Liver (tissue), 7 donors: ENCODE measurements at regions not wholly inside any gene's neighbourhood (a gene's known extent, or its start where the extent isn't known, plus 50 kb on each side); places are given as distances from the start of the nearest gene placed in this dataset.
A peak's percentile ranks its signal among the peaks of the same experiment; 100 is the strongest.

Experiments used
- DNase-seq: peaks from one replicate; pipeline ENCODE4 v3.0.0-alpha.2; 2017; ENCODE audit warnings: low spot score
- H3K27ac ChIP-seq, 2 donors: one replicate each; pipeline ENCODE4 v1.7.0; 2013; ENCODE audit warnings: inconsistent platforms in 2 of 2, low read length in 2 of 2, control low read depth in 1 of 2, low read depth in 1 of 2, mild to moderate bottlenecking in 1 of 2
- H3K27me3 ChIP-seq, 4 donors: one replicate each; pipeline versions ENCODE4 v1.6.1 to v1.7.0; 2013; ENCODE audit warnings: low read length in 3 of 4, inconsistent platforms in 1 of 4, mild to moderate bottlenecking in 1 of 4, moderate library complexity in 1 of 4; ENCODE audit not compliant: control insufficient read depth in 4 of 4, insufficient read depth in 4 of 4
- H3K36me3 ChIP-seq, 4 donors: one replicate each; pipeline versions ENCODE4 v1.6.1 to v1.7.0; 2013; ENCODE audit warnings: low read length in 3 of 4, mild to moderate bottlenecking in 3 of 4, low read depth in 1 of 4, moderate library complexity in 1 of 4; ENCODE audit not compliant: control insufficient read depth in 4 of 4, insufficient read depth in 3 of 4
- H3K4me1 ChIP-seq, 4 donors: one replicate each; pipeline versions ENCODE4 v1.6.1 to v1.7.0; 2013; ENCODE audit warnings: low read length in 3 of 4, mild to moderate bottlenecking in 3 of 4, moderate library complexity in 1 of 4; ENCODE audit not compliant: control insufficient read depth in 4 of 4, insufficient read depth in 4 of 4
- H3K4me3 ChIP-seq, 3 donors: one replicate each; pipeline versions ENCODE4 v1.6.1 to v1.7.0; 2013; ENCODE audit warnings: low read length in 3 of 3, control low read depth in 1 of 3, low read depth in 1 of 3, mild to moderate bottlenecking in 1 of 3
- H3K9ac ChIP-seq, 2 donors: one replicate each; pipeline ENCODE4 v1.7.0; 2013; ENCODE audit warnings: low read length in 2 of 2, mild to moderate bottlenecking in 2 of 2, moderate library complexity in 2 of 2, control low read depth in 1 of 2, low read depth in 1 of 2
- H3K9me3 ChIP-seq, 4 donors: one replicate each; pipeline versions ENCODE4 v1.6.1 to v1.7.0; 2013; ENCODE audit warnings: low read length in 3 of 4; ENCODE audit not compliant: control insufficient read depth in 4 of 4
- FOXA2 ChIP-seq: IDR thresholded peaks from 2 replicates; pipeline ENCODE4 v1.6.1; 2016; ENCODE audit warnings: antibody characterized with exemption
- GABPA ChIP-seq, 2 donors: IDR thresholded peaks in 1 of 2; conservative IDR thresholded peaks in 1 of 2; 2 replicates each; pipeline ENCODE4 v1.6.1; 2016; ENCODE audit warnings: antibody characterized with exemption in 2 of 2, mild to moderate bottlenecking in 1 of 2, moderate library complexity in 1 of 2
- HNF4A ChIP-seq, 2 donors: conservative IDR thresholded peaks; 2 replicates each; pipeline ENCODE4 v1.6.1; 2016; ENCODE audit warnings: antibody characterized with exemption in 2 of 2, mild to moderate bottlenecking in 2 of 2
- JUND ChIP-seq, 2 donors: IDR thresholded peaks; 2 replicates each; pipeline ENCODE4 v1.6.1; 2016; ENCODE audit warnings: antibody characterized with exemption in 2 of 2
- RXRA ChIP-seq, 2 donors: IDR thresholded peaks; 2 replicates each; pipeline ENCODE4 v1.6.1; 2017 to 2018; ENCODE audit warnings: antibody characterized with exemption in 2 of 2, mild to moderate bottlenecking in 1 of 2
- YY1 ChIP-seq: IDR thresholded peaks from 2 replicates; pipeline ENCODE4 v1.6.1; 2016; ENCODE audit warnings: antibody characterized with exemption, mild to moderate bottlenecking
- WGBS: extraction: QIAGEN DNeasy Blood & Tissue Kit; methylation state at CpG from one replicate; pipeline ENCODE4 v1.1.7; 2013; 5-methylcytosine and 5-hydroxymethylcytosine counted together
- TF ChIP-seq, protein P1 (sequence below): IDR thresholded peaks from 2 replicates; pipeline ENCODE4 v1.6.1; 2016; ENCODE audit warnings: antibody characterized with exemption
- TF ChIP-seq, protein P2 (sequence below): IDR thresholded peaks from 2 replicates; pipeline ENCODE4 v1.6.1; 2016; ENCODE audit warnings: antibody characterized with exemption, mild to moderate bottlenecking
- donor health status: healthy.
- donor health status: healthy.
- donor health status: healthy.
- donor health status: healthy.

DNA sequence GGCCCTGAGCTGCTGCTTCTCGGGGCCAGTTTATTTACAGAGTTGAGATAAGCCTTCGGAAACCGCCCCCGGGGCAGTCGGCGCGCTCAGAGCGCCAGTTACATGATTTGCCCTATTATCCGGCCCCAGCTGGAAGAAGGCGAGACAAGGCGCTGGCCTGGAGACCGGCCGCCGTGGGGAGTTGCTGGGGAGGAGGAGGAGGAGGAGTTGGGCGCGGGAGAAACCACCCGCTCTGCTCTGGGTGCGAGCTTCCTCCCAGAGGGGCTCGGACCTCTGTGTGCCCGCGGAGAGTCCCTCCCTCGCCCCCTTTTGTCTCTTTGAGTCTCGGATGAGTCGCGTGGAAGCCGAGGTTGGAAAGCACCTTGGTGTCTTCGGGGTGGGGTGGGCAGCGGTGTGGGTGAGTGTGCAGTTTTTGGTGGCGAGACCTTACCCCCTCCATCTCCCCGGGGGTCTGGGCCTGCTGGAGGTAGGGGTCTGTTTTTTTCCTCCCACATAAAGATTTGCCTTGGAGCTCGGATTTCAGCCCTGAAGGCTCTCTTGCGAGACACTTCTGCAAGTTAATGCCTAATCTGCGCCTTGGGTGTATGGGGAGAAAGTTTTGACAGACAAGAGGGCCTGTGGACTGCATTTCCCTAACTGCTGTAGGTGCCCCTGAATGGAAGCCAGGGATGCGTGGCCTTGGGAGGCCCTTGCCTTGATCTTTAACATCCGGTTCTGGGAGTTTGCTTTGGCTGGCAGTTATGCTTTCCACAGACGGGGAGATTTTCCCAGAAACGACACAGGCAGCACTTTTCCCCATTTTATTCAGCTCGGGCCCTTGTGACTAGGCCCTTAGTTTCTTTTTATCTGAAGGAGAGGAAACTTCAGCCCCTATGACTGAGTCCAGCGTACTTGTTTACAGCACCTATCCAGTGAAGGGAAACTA, 80.0 kb downstream of the NDUFS5 start (continued):
- TF ChIP-seq, protein P1, sequence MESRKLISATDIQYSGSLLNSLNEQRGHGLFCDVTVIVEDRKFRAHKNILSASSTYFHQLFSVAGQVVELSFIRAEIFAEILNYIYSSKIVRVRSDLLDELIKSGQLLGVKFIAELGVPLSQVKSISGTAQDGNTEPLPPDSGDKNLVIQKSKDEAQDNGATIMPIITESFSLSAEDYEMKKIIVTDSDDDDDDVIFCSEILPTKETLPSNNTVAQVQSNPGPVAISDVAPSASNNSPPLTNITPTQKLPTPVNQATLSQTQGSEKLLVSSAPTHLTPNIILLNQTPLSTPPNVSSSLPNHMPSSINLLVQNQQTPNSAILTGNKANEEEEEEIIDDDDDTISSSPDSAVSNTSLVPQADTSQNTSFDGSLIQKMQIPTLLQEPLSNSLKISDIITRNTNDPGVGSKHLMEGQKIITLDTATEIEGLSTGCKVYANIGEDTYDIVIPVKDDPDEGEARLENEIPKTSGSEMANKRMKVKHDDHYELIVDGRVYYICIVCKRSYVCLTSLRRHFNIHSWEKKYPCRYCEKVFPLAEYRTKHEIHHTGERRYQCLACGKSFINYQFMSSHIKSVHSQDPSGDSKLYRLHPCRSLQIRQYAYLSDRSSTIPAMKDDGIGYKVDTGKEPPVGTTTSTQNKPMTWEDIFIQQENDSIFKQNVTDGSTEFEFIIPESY: no peak
- peak in 1 of 2 donors; percentile 47 for TF ChIP-seq JUND (IDR thresholded peaks at IDR 0.05)
- peak; percentile 76 for TF ChIP-seq YY1

DNA sequence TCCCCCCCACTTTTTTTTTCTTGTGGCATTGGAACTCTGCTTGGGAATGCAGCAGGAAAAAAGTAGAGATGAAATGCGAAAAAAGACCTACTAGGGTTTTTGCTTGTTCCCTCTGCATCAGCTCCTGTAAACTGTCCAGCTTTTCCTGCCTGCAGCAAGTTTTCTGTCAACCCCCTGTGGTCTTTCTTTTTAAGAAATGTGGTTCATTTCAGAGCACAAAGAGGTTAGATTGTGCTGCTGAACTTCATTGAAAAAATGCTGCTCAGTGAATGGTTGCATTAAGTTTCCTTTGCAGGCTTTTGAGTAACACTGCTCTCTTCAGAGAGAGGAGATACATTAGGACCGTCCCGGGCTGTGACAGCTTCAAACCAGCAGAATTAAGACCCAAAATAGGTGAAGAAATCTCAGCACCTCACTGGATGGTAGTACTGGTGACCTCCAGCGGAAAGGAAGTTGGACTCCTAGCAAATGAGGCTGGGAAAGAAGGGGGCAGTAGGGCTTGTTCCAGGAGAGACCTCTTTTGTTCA, 80.7 kb downstream of the NDUFS5 start:
- TF ChIP-seq RXRA (IDR thresholded peaks at IDR 0.05) (no peak), GABPA (IDR thresholded peaks at IDR 0.05 in 1 of 2, conservative IDR thresholded peaks at IDR 0.05 in 1 of 2) (no peak)
- Histone ChIP-seq H3K27ac (peak overlapping the region; percentile 85 to 89), H3K4me1 (peaks cover 2 to 35% (median 15%) of the 10 kb centered on the region in 4 donors), H3K27me3 (no peaks in the 10 kb centered on the region), H3K9ac (peak overlapping the region; percentile 32 to 72), H3K36me3 (no peaks in the 10 kb centered on the region), H3K4me3 (peak overlapping the region; percentile 29 to 91 (median 74)), H3K9me3 (no peaks in the 10 kb centered on the region)
- no peak for DNase-seq
- WGBS: 58% methylated on average over 4 of the region's 4 CpGs

DNA sequence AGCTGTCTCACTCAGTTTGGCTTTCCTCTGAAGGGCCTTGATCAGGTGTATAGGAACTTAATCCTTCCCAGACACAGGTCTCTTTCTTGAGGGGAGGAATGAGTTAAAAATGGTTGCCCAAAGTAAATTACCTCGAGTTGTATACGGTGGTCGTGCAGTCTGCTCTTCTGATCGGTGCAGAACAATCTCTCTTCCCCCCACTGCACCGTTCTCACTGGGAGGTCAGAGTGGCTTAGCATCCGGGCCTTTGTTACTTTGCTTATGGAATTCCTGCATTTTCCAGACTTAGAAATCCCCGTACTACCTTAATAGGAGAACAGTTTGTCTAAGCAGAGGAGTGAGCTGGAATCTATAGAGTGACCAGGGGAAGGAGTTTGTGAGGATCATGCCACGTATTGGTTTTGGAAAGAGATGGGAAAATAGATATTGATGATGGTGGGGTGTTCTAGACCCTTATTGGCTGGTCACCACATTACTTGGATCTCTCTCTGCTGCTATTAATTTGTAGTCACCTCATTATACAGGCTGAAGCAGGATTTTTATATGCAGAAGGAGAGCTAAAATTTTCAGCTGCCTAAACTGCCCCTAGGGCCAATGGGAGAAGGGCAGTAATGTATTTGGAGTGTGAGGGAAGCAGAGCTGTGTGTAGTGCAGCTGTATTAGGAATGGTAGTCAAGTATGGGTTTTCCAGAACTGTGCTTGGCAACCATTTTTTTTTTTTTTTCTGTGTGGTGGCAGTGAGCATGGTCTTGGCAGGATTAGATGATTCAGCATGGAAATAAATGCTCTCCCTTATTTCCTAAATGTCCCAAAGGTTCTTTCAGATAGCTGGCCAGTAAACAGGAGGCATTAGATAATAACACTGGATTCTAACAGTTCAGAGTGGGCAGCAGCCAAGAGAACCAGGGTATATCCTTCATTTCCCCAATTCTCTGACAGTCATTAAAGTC, 81.5 kb downstream of the NDUFS5 start:
- 58% methylated on average over 8 of the region's 8 CpGs for WGBS
- Histone ChIP-seq H3K4me1 (peaks cover 2 to 35% (median 14%) of the 10 kb centered on the region in 4 donors), H3K27me3 (no peaks in the 10 kb centered on the region), H3K4me3 (peak overlapping the region in 1 of 3 donors; percentile 91), H3K36me3 (no peaks in the 10 kb centered on the region), H3K9ac (peak overlapping the region in 1 of 2 donors; percentile 24), H3K27ac (peak overlapping the region; percentile 85 to 89), H3K9me3 (no peaks in the 10 kb centered on the region)
- TF ChIP-seq, protein P2, sequence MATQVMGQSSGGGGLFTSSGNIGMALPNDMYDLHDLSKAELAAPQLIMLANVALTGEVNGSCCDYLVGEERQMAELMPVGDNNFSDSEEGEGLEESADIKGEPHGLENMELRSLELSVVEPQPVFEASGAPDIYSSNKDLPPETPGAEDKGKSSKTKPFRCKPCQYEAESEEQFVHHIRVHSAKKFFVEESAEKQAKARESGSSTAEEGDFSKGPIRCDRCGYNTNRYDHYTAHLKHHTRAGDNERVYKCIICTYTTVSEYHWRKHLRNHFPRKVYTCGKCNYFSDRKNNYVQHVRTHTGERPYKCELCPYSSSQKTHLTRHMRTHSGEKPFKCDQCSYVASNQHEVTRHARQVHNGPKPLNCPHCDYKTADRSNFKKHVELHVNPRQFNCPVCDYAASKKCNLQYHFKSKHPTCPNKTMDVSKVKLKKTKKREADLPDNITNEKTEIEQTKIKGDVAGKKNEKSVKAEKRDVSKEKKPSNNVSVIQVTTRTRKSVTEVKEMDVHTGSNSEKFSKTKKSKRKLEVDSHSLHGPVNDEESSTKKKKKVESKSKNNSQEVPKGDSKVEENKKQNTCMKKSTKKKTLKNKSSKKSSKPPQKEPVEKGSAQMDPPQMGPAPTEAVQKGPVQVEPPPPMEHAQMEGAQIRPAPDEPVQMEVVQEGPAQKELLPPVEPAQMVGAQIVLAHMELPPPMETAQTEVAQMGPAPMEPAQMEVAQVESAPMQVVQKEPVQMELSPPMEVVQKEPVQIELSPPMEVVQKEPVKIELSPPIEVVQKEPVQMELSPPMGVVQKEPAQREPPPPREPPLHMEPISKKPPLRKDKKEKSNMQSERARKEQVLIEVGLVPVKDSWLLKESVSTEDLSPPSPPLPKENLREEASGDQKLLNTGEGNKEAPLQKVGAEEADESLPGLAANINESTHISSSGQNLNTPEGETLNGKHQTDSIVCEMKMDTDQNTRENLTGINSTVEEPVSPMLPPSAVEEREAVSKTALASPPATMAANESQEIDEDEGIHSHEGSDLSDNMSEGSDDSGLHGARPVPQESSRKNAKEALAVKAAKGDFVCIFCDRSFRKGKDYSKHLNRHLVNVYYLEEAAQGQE: peak; percentile 13
- TF ChIP-seq, protein P1: no peak
- TF ChIP-seq FOXA2 (no peak), YY1 (peak; percentile 41), HNF4A (conservative IDR thresholded peaks at IDR 0.05) (peak in 1 of 2 donors; percentile 18)
- no peak for DNase-seq
